K562 (cell line): ENCODE measurements at regions not wholly inside any gene's neighbourhood (a gene's known extent, or its start where the extent isn't known, plus 50 kb on each side); places are given as distances from the start of the nearest gene placed in this dataset.

Source experiments
- ATAC-seq: fragments of 200-7000 bp; cut with Tn5 transposase; 3 replicates; pipeline ENCODE4 v1.9.1; 2020; ENCODE audit warnings: moderate library complexity
- BruUV-seq: library from RNA; stranded (reverse); fragments of 400-500 nt; replicated peaks from 2 replicates; lab custom pipeline; 2021; lab: Mats Ljungman, UMichigan
- CTCF ChIA-PET: fragments of 300-600 bp; formaldehyde crosslinking; extraction: SDS; loops from one replicate; lab custom pipeline; 2021; ENCODE audit warnings: low intra/inter-chr PET ratio; lab: Yijun Ruan, JAX
- POLR2A ChIA-PET: fragments of 300-600, 350-650 bp; sonication (Branson Sonifier 250); formaldehyde crosslinking; extraction: SDS; loops from one replicate; lab custom pipeline; 2021; ENCODE audit warnings: antibody characterized with exemption, inconsistent platforms; lab: Yijun Ruan, JAX
- DNase-seq, 4 experiments: peaks; one replicate each; pipeline versions ENCODE4 v3.0.0 to v3.0.0-alpha.2; 2011 to 2018; ENCODE audit warnings: low spot score in 3 of 4, mixed read lengths in 3 of 4; ENCODE audit errors: extremely low read depth in 1 of 4
- FAIRE-seq: peaks from 2 replicates; lab custom pipeline; 2011; peaks lifted over from hg19 to GRCh38; lab: Jason Lieb, UNC
- H2AFZ ChIP-seq: 2 replicates; pipeline ENCODE4 v1.6.0; 2011; ENCODE audit warnings: low read depth, low read length, control low read depth, inconsistent platforms
- H3K27ac ChIP-seq: fragments of 200-600 bp; 3 replicates; pipeline ENCODE4 v1.8.0; 2011; ENCODE audit warnings: low read depth, mild to moderate bottlenecking, control low read depth, inconsistent platforms, low read length, moderate library complexity, mixed read lengths; ENCODE audit errors: extremely low read depth
- H3K27me3 ChIP-seq, 2 experiments: fragments of 300-600 bp in 1 of 2; 2 replicates in 1 of 2; 3 replicates in 1 of 2; pipeline versions ENCODE4 v1.6.0 to v1.8.0; 2011; ENCODE audit warnings: inconsistent platforms in 2 of 2, low read length in 2 of 2, mild to moderate bottlenecking in 1 of 2, mixed read lengths in 1 of 2, moderate library complexity in 1 of 2; ENCODE audit not compliant: control insufficient read depth in 2 of 2, insufficient read depth in 2 of 2
- H3K36me3 ChIP-seq: fragments of 300-600 bp; 3 replicates; pipeline ENCODE4 v1.8.0; 2011; ENCODE audit warnings: mild to moderate bottlenecking, low read length, inconsistent platforms; ENCODE audit not compliant: control insufficient read depth, insufficient read depth
- H3K4me1 ChIP-seq, 2 experiments: fragments of 200-600 bp in 1 of 2; replicated peaks in 1 of 2; 2 replicates in 1 of 2; 3 replicates in 1 of 2; pipeline versions ENCODE4 v1.5.1 to v1.8.0; 2011; ENCODE audit warnings: inconsistent platforms in 2 of 2, low read length in 2 of 2, mild to moderate bottlenecking in 1 of 2, mixed read lengths in 1 of 2, moderate library complexity in 1 of 2; ENCODE audit not compliant: control insufficient read depth in 2 of 2, insufficient read depth in 2 of 2
- H3K4me2 ChIP-seq: 2 replicates; pipeline ENCODE4 v1.6.1; 2011; ENCODE audit warnings: low read length, control low read depth, inconsistent platforms, mixed read lengths; ENCODE audit not compliant: insufficient read depth
- H3K4me3 ChIP-seq: fragments of 200-600 bp; sonication (generic), shearing (Covaris generic); 2 replicates; pipeline ENCODE4 v1.5.1; 2016; ENCODE audit warnings: control low read depth, inconsistent platforms
- H3K79me2 ChIP-seq: fragments of 200-600 bp; 3 replicates; pipeline ENCODE4 v1.8.0; 2011; ENCODE audit warnings: low read length, inconsistent platforms; ENCODE audit not compliant: control insufficient read depth, insufficient read depth
- H3K9ac ChIP-seq, 2 experiments: 2 replicates each; pipeline versions ENCODE4 v1.6.0 to v1.6.1; 2011; ENCODE audit warnings: low read depth in 2 of 2, low read length in 2 of 2, control low read depth in 1 of 2, inconsistent platforms in 1 of 2, mild to moderate bottlenecking in 1 of 2, mixed read lengths in 1 of 2; ENCODE audit not compliant: insufficient read depth in 1 of 2
- H3K9me1 ChIP-seq: one replicate; pipeline ENCODE4 v1.6.0; 2011; ENCODE audit warnings: inconsistent platforms, mild to moderate bottlenecking, low read length, moderate library complexity; ENCODE audit not compliant: control insufficient read depth, insufficient read depth
- H3K9me3 ChIP-seq: replicated peaks from 2 replicates; pipeline ENCODE4 v1.5.1; 2011; ENCODE audit warnings: low read depth, low read length, inconsistent platforms; ENCODE audit not compliant: control insufficient read depth, insufficient read depth
- H4K20me1 ChIP-seq: replicated peaks from 2 replicates; pipeline ENCODE4 v1.6.1; 2011; ENCODE audit warnings: low read length, inconsistent platforms, mixed read lengths; ENCODE audit not compliant: control insufficient read depth, insufficient read depth
- DACH1 ChIP-seq: fragments of 450-650 bp; IDR thresholded peaks from 2 replicates; pipeline ENCODE4 v1.6.1; 2018; ENCODE audit not compliant: partially characterized antibody
- E2F1 ChIP-seq: sonication (generic); formaldehyde crosslinking; IDR thresholded peaks from 2 replicates; pipeline ENCODE4 v1.8.1; 2023; ENCODE audit warnings: mild to moderate bottlenecking, missing genetic modification reagents, moderate library complexity
- FOXJ2 ChIP-seq: fragments of 200-800 bp; sonication (Bioruptor generic); IDR thresholded peaks from 2 replicates; pipeline ENCODE4 v1.6.1; 2016; ENCODE audit warnings: missing genetic modification characterization, missing compliant biosample characterization
- NCOA6 ChIP-seq: fragments of 450-650 bp; IDR thresholded peaks from 2 replicates; pipeline ENCODE4 v1.6.1; 2017; ENCODE audit warnings: mild to moderate bottlenecking
- RBFOX2 ChIP-seq: fragments of 200-400 bp; formaldehyde crosslinking; IDR thresholded peaks from 2 replicates; pipeline ENCODE4 v1.6.1; 2017; ENCODE audit warnings: low read depth, mild to moderate bottlenecking, low read length, moderate library complexity
- THRAP3 ChIP-seq: fragments of 450-650 bp; IDR thresholded peaks from 2 replicates; pipeline ENCODE4 v1.6.1; 2016; ENCODE audit warnings: mild to moderate bottlenecking, inconsistent platforms, borderline replicate concordance
- WGBS: fragments of 100-300 bp; shearing (Covaris generic); methylation state at CpG from one replicate; pipeline ENCODE4 v1.1.6; 2016; ENCODE audit warnings: low coverage, mixed read lengths; ENCODE audit not compliant: insufficient coverage; ENCODE audit errors: missing lambda C conversion rate; 5-methylcytosine and 5-hydroxymethylcytosine counted together
- in situ Hi-C: fragments of 300-500 bp; cut with MboI; formaldehyde crosslinking; loops from 4 replicates; pipeline ENCODE4 v1.15.0; 2018; ENCODE audit warnings: inconsistent platforms, mixed read lengths
- intact Hi-C: fragments of 100-400 bp; cut with micrococcal nuclease; formaldehyde crosslinking; loops from 2 replicates; pipeline ENCODE4 v1.14.2; 2022

- TF ChIP-seq RBFOX2 (no peak), NCOA6 (no peak)
Measured at GRCh38 chr6:56343295-56343694, 95.9 kb upstream of the COL21A1 start (continued).

- Histone ChIP-seq H4K20me1 (no peaks in the 10 kb centered on the region), H3K9ac (no peak overlapping the region), H3K27ac (no peak overlapping the region), H3K9me3 (no peaks in the 10 kb centered on the region), H3K9me1 (no peaks in the 10 kb centered on the region), H3K4me2 (no peak overlapping the region), H3K4me3 (no peak overlapping the region), H3K79me2 (no peaks in the 10 kb centered on the region), H3K4me1 (no peaks in the 10 kb centered on the region), H3K27me3 (no peaks in the 10 kb centered on the region), H2AFZ (no peak overlapping the region), H3K36me3 (no peaks in the 10 kb centered on the region)
- WGBS: 0% methylated on average over 3 of the region's 3 CpGs
- BruUV-seq: no TSS peak
- ChIA-PET CTCF (no interaction called here), POLR2A (interaction anchor here (1.7 kb wide), 1 partner anchor 274 kb away, joined by 3 read pairs; no protein-coding TSS in a partner anchor)
- TF ChIP-seq THRAP3 (no peak), FOXJ2 (no peak), DACH1 (no peak), E2F1 (CRISPR knock-in tag) (no peak)
- FAIRE-seq: no peak
- intact Hi-C loops: no loop called here
- DNase-seq: no peak
- ATAC-seq: no peak
- in situ Hi-C loops: no loop called here
Measured at GRCh38 chr6:56339524-56339923, 92.1 kb upstream of the COL21A1 start.
